Esophagus muscularis mucosa (tissue), 4 donors: ENCODE measurements at regions not wholly inside any gene's neighbourhood (a gene's known extent, or its start where the extent isn't known, plus 50 kb on each side); places are given as distances from the start of the nearest gene placed in this dataset.

Experiments used
- DNase-seq: peaks from one replicate; pipeline ENCODE4 v3.0.0-alpha.2; 2017; ENCODE audit errors: extremely low spot score
- H3K27ac ChIP-seq, 4 donors: fragments of 200-600 bp; sonication (generic); replicated peaks in 1 of 4; 1 replicate in 3 of 4; 2 replicates in 1 of 4; pipeline ENCODE4 v1.5.1; 2016 to 2019; ENCODE audit warnings: mild to moderate bottlenecking in 1 of 4
- H3K27me3 ChIP-seq, 4 donors: fragments of 200-600 bp; sonication (generic); one replicate each; pipeline versions ENCODE4 v1.5.1 to v1.6.0; 2016 to 2019
- H3K36me3 ChIP-seq, 4 donors: fragments of 200-600 bp; sonication (generic); one replicate each; pipeline ENCODE4 v1.5.1; 2016 to 2019
- H3K4me1 ChIP-seq, 4 donors: fragments of 200-600 bp; sonication (generic); one replicate each; pipeline ENCODE4 v1.5.1; 2016 to 2019
- H3K4me3 ChIP-seq, 4 donors: fragments of 200-600 bp; sonication (generic); 1 replicate in 2 of 4; 2 replicates in 2 of 4; pipeline ENCODE4 v1.5.1; 2016 to 2019; ENCODE audit warnings: mild to moderate bottlenecking in 4 of 4, moderate library complexity in 1 of 4
- H3K9me3 ChIP-seq, 4 donors: fragments of 200-600 bp; sonication (generic); 1 replicate in 3 of 4; 2 replicates in 1 of 4; pipeline ENCODE4 v1.5.1; 2016 to 2019
- CTCF ChIP-seq, 3 experiments: fragments of 200-600 bp in 2 of 3; fragments of 450-650 bp in 1 of 3; sonication (generic) in 2 of 3; IDR thresholded peaks; one replicate each; pipeline ENCODE4 v1.5.1; 2017 to 2019; ENCODE audit warnings: antibody characterized with exemption in 3 of 3, mild to moderate bottlenecking in 2 of 3, moderate library complexity in 1 of 3
- EP300 ChIP-seq: sonication (generic); formaldehyde crosslinking; IDR thresholded peaks from one replicate; pipeline ENCODE4 v1.6.1; 2017; ENCODE audit warnings: antibody characterized with exemption
- POLR2A ChIP-seq: fragments of 450-650 bp; IDR thresholded peaks from one replicate; pipeline ENCODE4 v1.6.1; 2017; ENCODE audit warnings: antibody characterized with exemption, moderate library complexity, mild to moderate bottlenecking, low read depth
- POLR2AphosphoS5 ChIP-seq, 2 donors: sonication (generic); formaldehyde crosslinking; IDR thresholded peaks; one replicate each; pipeline ENCODE4 v1.6.1; 2017; ENCODE audit warnings: antibody characterized with exemption in 2 of 2
- WGBS: methylation state at CpG from one replicate; pipeline ENCODE4 v1.1.5; 2018; 5-methylcytosine and 5-hydroxymethylcytosine counted together
- intact Hi-C: fragments of 100-400 bp; cut with DNase I; formaldehyde crosslinking; loops from one replicate; pipeline ENCODE4 v1.15.1; 2023

- DNase-seq, result no peak
- 82% methylated on average over 5 of the region's 5 CpGs for WGBS
- H3K36me3 ChIP-seq, result no peaks in the 10 kb centered on the region
- H3K27me3 ChIP-seq, result no peaks in the 10 kb centered on the region
- H3K4me3 ChIP-seq, result no peak overlapping the region
- no peaks in the 10 kb centered on the region for H3K4me1 ChIP-seq
- intact Hi-C loops, result no loop called here
- no peak for TF ChIP-seq POLR2AphosphoS5 (IDR thresholded peaks at IDR 0.05)
- no peak for TF ChIP-seq POLR2A
- TF ChIP-seq EP300, result no peak
- TF ChIP-seq CTCF (IDR thresholded peaks at IDR 0.05), result no peak
- H3K9me3 ChIP-seq, result no peaks in the 10 kb centered on the region
- H3K27ac ChIP-seq, result no peak overlapping the region
Measured at GRCh38 chr7:18402488-18403183, 92.9 kb upstream of the HDAC9 start.

GRCh38 chr7:18405726-18406125, 89.8 kb upstream of the HDAC9 start:
- H3K27me3 ChIP-seq, result no peaks in the 10 kb centered on the region
- no peaks in the 10 kb centered on the region for H3K4me1 ChIP-seq
- TF ChIP-seq POLR2AphosphoS5 (IDR thresholded peaks at IDR 0.05) (no peak), CTCF (IDR thresholded peaks at IDR 0.05) (no peak), EP300 (no peak), POLR2A (no peak)
- WGBS, result 83% methylated on average over 1 of the region's 1 CpG
- no peak overlapping the region for H3K4me3 ChIP-seq
- H3K36me3 ChIP-seq, result no peaks in the 10 kb centered on the region
- no peaks in the 10 kb centered on the region for H3K9me3 ChIP-seq
- DNase-seq, result no peak
- no peak overlapping the region for H3K27ac ChIP-seq
- intact Hi-C loops, result no loop called here

GRCh38 chr7:18407385-18407784, 88.2 kb upstream of the HDAC9 start:
- Histone ChIP-seq H3K27ac (no peak overlapping the region), H3K4me3 (no peak overlapping the region), H3K9me3 (no peaks in the 10 kb centered on the region), H3K27me3 (no peaks in the 10 kb centered on the region), H3K36me3 (no peaks in the 10 kb centered on the region), H3K4me1 (no peaks in the 10 kb centered on the region)
- intact Hi-C loops, result no loop called here
- whole genome bisulfite sequencing, result 46% methylated on average over 4 of the region's 4 CpGs
- TF ChIP-seq EP300 (no peak), POLR2AphosphoS5 (IDR thresholded peaks at IDR 0.05) (no peak), CTCF (IDR thresholded peaks at IDR 0.05) (no peak), POLR2A (no peak)
- no peak for DNase-seq

GRCh38 chr7:18408461-18408860, 87.1 kb upstream of the HDAC9 start:
- WGBS, result 45% methylated on average over 2 of the region's 2 CpGs
- H3K4me1 ChIP-seq, result no peaks in the 10 kb centered on the region

More at GRCh38 chr7:18408461-18408860, 87.1 kb upstream of the HDAC9 start:
- TF ChIP-seq POLR2A, result no peak
- no peak for TF ChIP-seq CTCF (IDR thresholded peaks at IDR 0.05)
- no peak for TF ChIP-seq EP300
- TF ChIP-seq POLR2AphosphoS5 (IDR thresholded peaks at IDR 0.05), result no peak
- H3K27me3 ChIP-seq, result no peaks in the 10 kb centered on the region
- intact Hi-C loops, result no loop called here
- no peak for DNase-seq
- H3K36me3 ChIP-seq, result no peaks in the 10 kb centered on the region
- no peak overlapping the region for H3K27ac ChIP-seq
- no peaks in the 10 kb centered on the region for H3K9me3 ChIP-seq
- H3K4me3 ChIP-seq, result no peak overlapping the region
